Thoracic aorta (tissue), 2 donors: ENCODE measurements at regions not wholly inside any gene's neighbourhood (a gene's known extent, or its start where the extent isn't known, plus 50 kb on each side); places are given as distances from the start of the nearest gene placed in this dataset.

ENCODE experiments used
- ATAC-seq: fragments of 150-250 bp; one replicate; pipeline ENCODE4 v1.8.0; 2017; ENCODE audit warnings: low read depth; ENCODE audit not compliant: insufficient number of reproducible peaks, low FRiP score
- DNase-seq: peaks from one replicate; pipeline ENCODE4 v3.0.0-alpha.2; 2020; ENCODE audit warnings: low spot score
- H3K27ac ChIP-seq, 2 donors: fragments of 200-600 bp; sonication (generic); 1 replicate in 1 of 2; 2 replicates in 1 of 2; pipeline ENCODE4 v1.5.1; 2016; ENCODE audit warnings: mild to moderate bottlenecking in 2 of 2, moderate library complexity in 2 of 2
- H3K27me3 ChIP-seq: fragments of 200-600 bp; sonication (generic); replicated peaks from 2 replicates; pipeline ENCODE4 v1.6.0; 2016; ENCODE audit warnings: mild to moderate bottlenecking; ENCODE audit not compliant: insufficient read depth
- H3K36me3 ChIP-seq: fragments of 200-600 bp; sonication (generic); one replicate; pipeline ENCODE4 v1.5.1; 2016
- H3K4me1 ChIP-seq, 2 donors: fragments of 200-600 bp; sonication (generic); 1 replicate in 1 of 2; 2 replicates in 1 of 2; pipeline versions ENCODE4 v1.5.1 to v1.6.0; 2016; ENCODE audit warnings: low read depth in 2 of 2, mild to moderate bottlenecking in 1 of 2; ENCODE audit not compliant: control insufficient read depth in 1 of 2
- H3K4me3 ChIP-seq: fragments of 200-600 bp; sonication (generic); 2 replicates; pipeline ENCODE4 v1.5.1; 2016; ENCODE audit warnings: mild to moderate bottlenecking
- H3K9me3 ChIP-seq: fragments of 200-600 bp; sonication (generic); 2 replicates; pipeline ENCODE4 v1.5.1; 2016
- TF ChIP-seq, protein P1 (sequence below): fragments of 200-600 bp; sonication (generic); IDR thresholded peaks from one replicate; pipeline ENCODE4 v1.5.1; 2019; ENCODE audit warnings: antibody characterized with exemption

DNA sequence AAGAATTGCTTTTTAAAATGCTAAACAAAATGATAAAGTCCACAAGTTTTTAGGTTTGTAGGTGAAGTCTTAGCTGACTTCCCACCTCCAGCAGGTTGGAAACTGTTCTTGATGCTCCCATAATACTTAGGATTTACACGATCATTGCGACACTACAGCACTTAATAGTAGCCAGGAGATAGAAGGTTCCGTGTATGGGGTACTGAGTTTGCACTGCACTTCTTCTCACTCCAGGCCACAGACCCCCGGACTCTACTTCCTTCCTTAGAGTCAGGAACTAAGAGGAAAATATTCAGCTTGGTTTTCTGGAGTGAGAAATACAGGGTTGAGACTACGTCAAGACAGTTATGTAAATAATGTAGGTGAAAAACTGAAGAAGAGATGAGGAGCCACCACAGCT lies 56.1 kb upstream of the SGK1 start:
- H3K27me3 ChIP-seq, result no peaks in the 10 kb centered on the region
- TF ChIP-seq, protein P1, sequence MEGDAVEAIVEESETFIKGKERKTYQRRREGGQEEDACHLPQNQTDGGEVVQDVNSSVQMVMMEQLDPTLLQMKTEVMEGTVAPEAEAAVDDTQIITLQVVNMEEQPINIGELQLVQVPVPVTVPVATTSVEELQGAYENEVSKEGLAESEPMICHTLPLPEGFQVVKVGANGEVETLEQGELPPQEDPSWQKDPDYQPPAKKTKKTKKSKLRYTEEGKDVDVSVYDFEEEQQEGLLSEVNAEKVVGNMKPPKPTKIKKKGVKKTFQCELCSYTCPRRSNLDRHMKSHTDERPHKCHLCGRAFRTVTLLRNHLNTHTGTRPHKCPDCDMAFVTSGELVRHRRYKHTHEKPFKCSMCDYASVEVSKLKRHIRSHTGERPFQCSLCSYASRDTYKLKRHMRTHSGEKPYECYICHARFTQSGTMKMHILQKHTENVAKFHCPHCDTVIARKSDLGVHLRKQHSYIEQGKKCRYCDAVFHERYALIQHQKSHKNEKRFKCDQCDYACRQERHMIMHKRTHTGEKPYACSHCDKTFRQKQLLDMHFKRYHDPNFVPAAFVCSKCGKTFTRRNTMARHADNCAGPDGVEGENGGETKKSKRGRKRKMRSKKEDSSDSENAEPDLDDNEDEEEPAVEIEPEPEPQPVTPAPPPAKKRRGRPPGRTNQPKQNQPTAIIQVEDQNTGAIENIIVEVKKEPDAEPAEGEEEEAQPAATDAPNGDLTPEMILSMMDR, result no peak
- H3K36me3 ChIP-seq, result no peaks in the 10 kb centered on the region
- no peak for ATAC-seq
- peaks cover 20 to 39% of the 10 kb centered on the region in 2 donors for H3K4me1 ChIP-seq
- DNase-seq, result no peak
- no peaks in the 10 kb centered on the region for H3K9me3 ChIP-seq
- no peak overlapping the region for H3K4me3 ChIP-seq
- H3K27ac ChIP-seq, result peak overlapping the region; percentile 25 to 73

DNA sequence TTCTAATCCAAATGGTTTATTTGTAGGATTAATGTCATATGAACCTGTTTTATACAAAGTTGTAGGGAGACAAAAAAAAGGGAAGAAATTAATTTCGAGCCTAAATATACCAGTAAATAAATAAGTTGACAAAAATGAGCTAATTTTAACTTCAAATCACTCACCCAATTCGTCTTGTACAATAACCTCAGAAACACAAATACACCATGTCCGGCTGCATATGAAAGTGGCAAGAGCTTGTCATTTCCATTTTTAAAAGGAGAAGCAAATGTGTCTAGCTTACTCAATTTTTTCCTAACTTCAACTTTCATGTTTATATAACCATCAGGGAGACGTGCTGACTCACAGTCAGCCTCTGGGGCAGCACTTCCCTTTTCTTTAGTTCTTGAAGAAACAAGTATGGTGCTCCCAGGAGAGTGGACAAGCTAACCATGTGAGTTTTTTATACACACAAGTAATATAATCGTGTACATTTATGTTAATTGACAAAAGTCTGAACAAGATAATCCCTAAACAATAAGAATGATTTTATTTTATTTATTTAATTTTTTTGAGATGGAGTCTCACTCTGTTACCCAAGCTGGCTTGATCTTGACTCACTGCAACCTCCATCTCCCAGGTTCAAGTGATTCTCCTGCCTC lies 55.5 kb upstream of the SGK1 start:
- no peaks in the 10 kb centered on the region for H3K27me3 ChIP-seq
- peak overlapping the region; percentile 15 for H3K4me3 ChIP-seq
- ATAC-seq, result peak; percentile 86
- H3K9me3 ChIP-seq, result no peaks in the 10 kb centered on the region
- no peaks in the 10 kb centered on the region for H3K36me3 ChIP-seq
- peaks cover 20 to 39% of the 10 kb centered on the region in 2 donors for H3K4me1 ChIP-seq
- TF ChIP-seq, protein P1, result no peak
- H3K27ac ChIP-seq, result peak overlapping the region; percentile 25 to 73
- DNase-seq, result peak; percentile 22

DNA sequence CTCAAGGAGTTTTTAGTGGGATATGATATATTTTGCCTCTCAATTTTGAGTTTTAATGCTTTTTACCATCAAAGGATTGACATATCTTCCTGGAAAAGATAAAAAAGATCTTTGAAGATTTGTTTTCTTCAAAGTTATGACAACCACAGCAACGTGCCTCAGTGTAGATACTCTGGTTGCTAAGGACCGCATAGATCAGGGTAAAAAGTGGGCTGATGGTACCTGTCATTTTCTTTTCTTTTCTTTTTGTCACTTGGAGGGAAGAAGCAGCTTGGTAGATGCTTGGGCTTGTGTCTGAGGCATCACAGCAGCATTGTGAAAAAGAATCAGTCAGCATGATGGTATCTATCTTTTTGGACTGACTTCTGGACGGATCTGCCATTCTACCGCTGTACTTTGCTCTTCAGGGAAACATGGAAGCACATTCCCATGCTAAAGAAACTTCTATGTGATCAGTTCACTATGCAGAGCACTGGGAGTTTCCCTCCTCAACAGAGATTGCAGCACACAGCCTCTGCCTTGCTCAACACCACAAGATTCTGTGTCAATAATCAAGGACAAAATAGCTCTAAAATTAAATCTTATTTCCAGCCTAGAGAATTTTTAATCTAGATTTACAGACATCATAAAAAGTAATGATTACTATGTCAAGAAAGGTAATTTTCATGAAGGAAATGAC lies 54.8 kb upstream of the SGK1 start:
- Histone ChIP-seq H3K4me1 (peaks cover 20 to 39% of the 10 kb centered on the region in 2 donors), H3K9me3 (no peaks in the 10 kb centered on the region), H3K36me3 (no peaks in the 10 kb centered on the region), H3K4me3 (peak overlapping the region; percentile 15), H3K27me3 (no peaks in the 10 kb centered on the region), H3K27ac (peak overlapping the region; percentile 15 to 73)
- DNase-seq (no peak), ATAC-seq (no peak)
- TF ChIP-seq, protein P1, result no peak

DNA sequence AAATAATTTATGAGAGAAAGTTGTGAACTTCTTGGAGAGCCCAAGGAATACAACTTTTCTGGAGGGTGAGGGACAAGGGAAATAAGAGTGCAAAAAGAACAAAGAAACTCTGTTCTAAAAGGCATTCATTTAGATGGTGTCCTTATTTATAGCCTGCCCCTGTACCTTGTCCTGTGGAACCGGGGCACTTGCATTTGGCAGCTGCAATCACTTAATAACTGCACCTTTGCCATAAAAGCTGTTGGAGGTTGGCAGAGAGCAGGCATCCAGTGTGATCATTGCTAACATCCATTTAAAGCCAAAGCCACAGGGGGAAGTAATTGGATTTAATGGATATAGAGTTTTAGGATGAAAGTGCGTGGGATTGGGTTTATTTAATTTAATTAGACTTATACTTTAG lies 50.8 kb upstream of the SGK1 start:
- ATAC-seq (no peak), DNase-seq (no peak)
- no peak overlapping the region for H3K27ac ChIP-seq
- no peaks in the 10 kb centered on the region for H3K9me3 ChIP-seq
- TF ChIP-seq, protein P1, result no peak
- H3K4me1 ChIP-seq, result peaks cover 7 to 18% of the 10 kb centered on the region in 2 donors
- no peaks in the 10 kb centered on the region for H3K36me3 ChIP-seq
- H3K27me3 ChIP-seq, result no peaks in the 10 kb centered on the region
- no peak overlapping the region for H3K4me3 ChIP-seq
